Mesothelial cell of epicardium (in vitro differentiated cells): ENCODE measurements at regions not wholly inside any gene's neighbourhood (a gene's known extent, or its start where the extent isn't known, plus 50 kb on each side); places are given as distances from the start of the nearest gene placed in this dataset.
A peak's percentile ranks its signal among the peaks of the same experiment; 100 is the strongest.

Experiments used
- DNase-seq, 2 experiments: peaks; one replicate each; pipeline ENCODE4 v3.0.0; 2021; ENCODE audit warnings: low spot score in 2 of 2; ENCODE audit not compliant: unreplicated experiment in 2 of 2
- H3K27ac Mint-ChIP-seq: 2 replicates; pipeline ENCODE4 v1.8.0; 2021; ENCODE audit warnings: mixed read lengths
- H3K27me3 Mint-ChIP-seq: 2 replicates; pipeline ENCODE4 v1.8.0; 2021; ENCODE audit warnings: low read depth, mixed read lengths
- H3K36me3 Mint-ChIP-seq: 2 replicates; pipeline ENCODE4 v1.8.0; 2021; ENCODE audit warnings: mixed read lengths
- H3K4me1 Mint-ChIP-seq: 2 replicates; pipeline ENCODE4 v1.8.0; 2021; ENCODE audit warnings: mixed read lengths
- H3K4me3 Mint-ChIP-seq: 2 replicates; pipeline ENCODE4 v1.8.0; 2021; ENCODE audit warnings: mild to moderate bottlenecking, moderate library complexity, mixed read lengths
- H3K9me3 Mint-ChIP-seq: 2 replicates; pipeline ENCODE4 v1.8.0; 2021; ENCODE audit warnings: mixed read lengths
- TF ChIP-seq, protein P1 (sequence below): fragments of 200-600 bp; sonication (generic); IDR thresholded peaks from one replicate; pipeline ENCODE4 v1.5.0; 2021; ENCODE audit warnings: antibody characterized with exemption; ENCODE audit not compliant: unreplicated experiment

DNA sequence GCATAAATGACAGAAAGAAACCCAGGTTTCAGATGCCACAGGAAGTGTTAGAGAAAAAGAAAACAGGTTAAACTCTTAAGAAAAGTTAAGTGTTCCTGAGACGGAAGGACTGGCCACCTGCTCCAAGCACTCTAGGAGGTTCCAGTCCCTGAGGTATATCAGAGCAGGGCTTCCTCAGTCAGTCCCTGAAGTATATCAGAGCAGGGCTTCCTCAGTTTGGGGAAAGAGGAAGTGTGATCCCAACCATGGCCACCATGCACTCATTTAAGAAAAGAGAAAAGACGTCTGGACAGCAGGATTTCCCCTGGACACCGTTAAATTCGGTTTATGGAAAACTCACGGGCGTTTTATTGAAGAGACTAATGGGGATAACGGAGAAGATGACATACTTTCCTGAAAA lies 133.4 kb upstream of the PFKP start:
- no peaks in the 10 kb centered on the region for H3K9me3 Mint-ChIP-seq
- no peaks in the 10 kb centered on the region for H3K36me3 Mint-ChIP-seq
- H3K27me3 Mint-ChIP-seq = peaks cover 39% of the 10 kb centered on the region
- H3K27ac Mint-ChIP-seq = no peak overlapping the region
- H3K4me1 Mint-ChIP-seq = peaks cover 4% of the 10 kb centered on the region
- TF ChIP-seq, protein P1, sequence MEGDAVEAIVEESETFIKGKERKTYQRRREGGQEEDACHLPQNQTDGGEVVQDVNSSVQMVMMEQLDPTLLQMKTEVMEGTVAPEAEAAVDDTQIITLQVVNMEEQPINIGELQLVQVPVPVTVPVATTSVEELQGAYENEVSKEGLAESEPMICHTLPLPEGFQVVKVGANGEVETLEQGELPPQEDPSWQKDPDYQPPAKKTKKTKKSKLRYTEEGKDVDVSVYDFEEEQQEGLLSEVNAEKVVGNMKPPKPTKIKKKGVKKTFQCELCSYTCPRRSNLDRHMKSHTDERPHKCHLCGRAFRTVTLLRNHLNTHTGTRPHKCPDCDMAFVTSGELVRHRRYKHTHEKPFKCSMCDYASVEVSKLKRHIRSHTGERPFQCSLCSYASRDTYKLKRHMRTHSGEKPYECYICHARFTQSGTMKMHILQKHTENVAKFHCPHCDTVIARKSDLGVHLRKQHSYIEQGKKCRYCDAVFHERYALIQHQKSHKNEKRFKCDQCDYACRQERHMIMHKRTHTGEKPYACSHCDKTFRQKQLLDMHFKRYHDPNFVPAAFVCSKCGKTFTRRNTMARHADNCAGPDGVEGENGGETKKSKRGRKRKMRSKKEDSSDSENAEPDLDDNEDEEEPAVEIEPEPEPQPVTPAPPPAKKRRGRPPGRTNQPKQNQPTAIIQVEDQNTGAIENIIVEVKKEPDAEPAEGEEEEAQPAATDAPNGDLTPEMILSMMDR = no peak
- DNase-seq = no peak
- no peak overlapping the region for H3K4me3 Mint-ChIP-seq

DNA sequence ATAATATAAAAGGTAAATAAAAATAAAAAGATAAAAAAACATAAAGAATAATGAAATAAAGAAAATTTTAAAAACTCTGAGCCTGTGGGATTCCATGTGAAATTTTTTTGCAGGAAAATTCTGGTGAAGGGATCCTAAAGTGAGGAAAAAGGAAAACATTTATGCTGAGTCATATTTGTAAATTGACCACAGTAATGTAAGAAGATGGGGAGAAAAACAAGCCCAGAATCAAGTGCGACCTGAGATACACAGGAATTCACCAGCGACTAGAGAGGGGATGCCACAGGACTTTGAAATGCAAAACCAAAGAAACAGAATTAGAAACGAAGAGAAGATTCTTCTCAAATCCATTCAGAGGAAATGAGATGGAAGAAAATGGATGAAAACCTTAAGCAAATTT lies 133.8 kb upstream of the PFKP start:
- H3K4me3 Mint-ChIP-seq = no peak overlapping the region
- H3K27me3 Mint-ChIP-seq = peaks cover 39% of the 10 kb centered on the region
- TF ChIP-seq, protein P1 = no peak
- no peaks in the 10 kb centered on the region for H3K9me3 Mint-ChIP-seq
- peaks cover 4% of the 10 kb centered on the region for H3K4me1 Mint-ChIP-seq
- no peak overlapping the region for H3K27ac Mint-ChIP-seq
- DNase-seq = no peak
- H3K36me3 Mint-ChIP-seq = no peaks in the 10 kb centered on the region

DNA sequence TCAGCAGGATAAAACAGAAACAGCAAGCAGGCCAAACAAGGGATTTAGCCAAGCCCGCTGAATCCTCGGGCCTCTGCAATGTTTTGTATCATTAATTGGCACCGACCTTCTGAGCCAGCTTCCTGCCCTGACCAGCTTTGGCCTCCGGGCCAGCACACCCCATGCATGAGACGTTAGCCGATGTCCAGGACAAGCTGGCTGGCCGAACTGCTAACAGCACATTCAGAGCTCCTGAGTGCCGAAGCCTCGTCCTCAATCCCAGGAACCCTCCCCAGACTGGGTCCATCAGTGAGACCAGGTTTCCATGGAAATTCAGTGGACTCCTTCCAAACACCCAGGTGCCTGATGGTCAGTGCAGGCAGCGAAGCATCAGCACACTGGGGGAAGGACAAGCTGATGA lies 134.3 kb upstream of the PFKP start:
- no peak for DNase-seq
- peaks cover 43% of the 10 kb centered on the region for H3K27me3 Mint-ChIP-seq
- peaks cover 5% of the 10 kb centered on the region for H3K4me1 Mint-ChIP-seq
- no peaks in the 10 kb centered on the region for H3K36me3 Mint-ChIP-seq
- TF ChIP-seq, protein P1 = no peak
- H3K27ac Mint-ChIP-seq = no peak overlapping the region
- no peaks in the 10 kb centered on the region for H3K9me3 Mint-ChIP-seq
- H3K4me3 Mint-ChIP-seq = no peak overlapping the region

DNA sequence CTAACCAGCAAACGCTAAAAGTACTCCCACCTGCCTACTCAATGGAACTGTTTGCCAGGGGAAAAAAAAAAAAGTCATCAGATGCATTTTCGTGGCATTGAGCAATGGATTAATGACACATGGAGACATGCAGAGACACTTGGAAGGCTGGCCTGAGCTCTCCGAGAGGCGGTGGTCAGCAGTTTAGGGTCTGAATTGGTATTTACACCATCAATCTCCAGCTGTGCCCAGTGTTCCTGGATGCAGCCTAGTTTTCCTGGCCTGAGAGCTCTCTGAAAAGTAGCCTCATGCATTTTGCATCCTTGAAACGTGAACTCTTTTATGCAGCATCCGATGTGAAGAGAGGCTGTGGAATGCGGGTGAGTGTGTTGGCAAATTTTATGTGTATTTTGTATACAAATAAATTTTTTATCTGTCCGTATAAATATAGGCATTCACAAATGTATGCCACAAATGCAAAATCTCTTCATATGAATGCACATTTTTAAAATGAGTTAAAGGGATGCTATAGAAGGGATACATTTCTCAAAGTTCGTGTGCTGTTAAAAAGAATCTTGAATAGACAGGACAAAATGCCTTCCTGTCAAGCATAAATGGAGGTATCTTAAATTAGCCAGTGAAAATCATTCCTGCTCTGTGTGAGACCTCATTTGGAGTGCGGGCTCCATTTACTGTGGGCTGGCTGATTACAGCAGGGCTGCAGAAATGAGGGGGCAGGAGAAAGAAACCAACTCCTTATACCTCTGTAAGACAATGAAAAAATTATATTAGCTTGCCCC lies 137.7 kb upstream of the PFKP start:
- H3K4me3 Mint-ChIP-seq = no peak overlapping the region
- no peak for DNase-seq
- TF ChIP-seq, protein P1 = no peak
- H3K9me3 Mint-ChIP-seq = no peaks in the 10 kb centered on the region
- H3K27me3 Mint-ChIP-seq = peaks cover 42% of the 10 kb centered on the region
- no peaks in the 10 kb centered on the region for H3K36me3 Mint-ChIP-seq
- H3K4me1 Mint-ChIP-seq = peaks cover 4% of the 10 kb centered on the region
- H3K27ac Mint-ChIP-seq = no peak overlapping the region

DNA sequence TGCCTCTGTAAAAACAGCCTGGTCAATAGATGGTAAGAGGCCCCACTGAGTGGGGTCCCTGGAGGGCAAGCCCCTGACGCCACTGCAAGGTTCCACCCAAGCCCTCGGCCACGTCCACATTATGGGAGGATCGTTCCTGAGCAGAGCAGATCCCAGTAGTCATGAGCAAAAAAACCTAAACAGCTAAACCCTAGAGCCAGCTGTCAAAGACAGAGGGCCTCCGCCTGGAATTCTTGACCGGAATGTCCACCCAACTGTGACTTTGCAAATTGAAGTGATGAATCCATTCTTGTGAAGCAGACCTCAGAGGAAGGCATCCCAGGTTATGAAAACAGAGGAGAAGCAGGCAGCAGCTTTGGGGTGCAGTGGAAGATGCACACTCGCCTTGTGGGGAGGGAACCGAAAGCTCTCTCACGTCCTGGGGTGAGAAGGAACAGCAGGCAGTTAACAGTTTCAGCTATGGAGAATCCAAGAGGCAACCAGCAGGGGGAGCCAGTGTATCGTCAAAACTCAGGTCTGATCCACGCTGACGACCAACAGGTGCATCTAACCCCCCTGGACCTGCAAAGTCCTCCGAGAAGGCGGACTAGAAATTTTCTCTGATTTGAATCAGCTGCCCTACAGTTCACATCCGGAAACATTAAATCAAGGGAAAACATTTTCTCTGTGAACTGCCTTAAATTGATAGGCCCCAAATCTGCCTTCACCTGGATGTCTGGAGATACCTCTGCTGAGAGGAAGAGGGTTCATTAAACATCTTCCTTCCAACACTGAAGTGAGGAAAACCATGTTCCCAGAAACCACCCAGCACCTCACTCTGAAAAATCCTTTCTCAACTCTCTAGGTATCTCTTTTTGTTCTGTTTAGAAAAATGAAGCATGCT lies 139.1 kb upstream of the PFKP start:
- Mint-ChIP-seq H3K4me3 (no peak overlapping the region), H3K4me1 (peaks cover 4% of the 10 kb centered on the region), H3K27ac (no peak overlapping the region), H3K9me3 (no peaks in the 10 kb centered on the region), H3K27me3 (peaks cover 43% of the 10 kb centered on the region), H3K36me3 (no peaks in the 10 kb centered on the region)
- TF ChIP-seq, protein P1 = peak; percentile 68
- peak; percentile 56 to 77 for DNase-seq
